NB4 (cell line): ENCODE measurements at regions not wholly inside any gene's neighbourhood (a gene's known extent, or its start where the extent isn't known, plus 50 kb on each side); places are given as distances from the start of the nearest gene placed in this dataset.

Source experiments
- MAX ChIP-seq: IDR thresholded peaks from 2 replicates; pipeline ENCODE4 v1.6.1; 2011; ENCODE audit warnings: low read depth, low read length
- MYC ChIP-seq: IDR thresholded peaks from 2 replicates; pipeline ENCODE4 v1.6.1; 2011; ENCODE audit warnings: low read depth, low read length
- POLR2A ChIP-seq: IDR thresholded peaks from 2 replicates; pipeline ENCODE4 v1.6.1; 2011; ENCODE audit warnings: mild to moderate bottlenecking; ENCODE audit not compliant: insufficient read length; ENCODE audit errors: extremely low read depth
- TF ChIP-seq, protein P1 (sequence below): IDR thresholded peaks from one replicate; pipeline ENCODE4 v1.5.1; 2012; ENCODE audit warnings: low read depth, low read length

- TF ChIP-seq, protein P1, sequence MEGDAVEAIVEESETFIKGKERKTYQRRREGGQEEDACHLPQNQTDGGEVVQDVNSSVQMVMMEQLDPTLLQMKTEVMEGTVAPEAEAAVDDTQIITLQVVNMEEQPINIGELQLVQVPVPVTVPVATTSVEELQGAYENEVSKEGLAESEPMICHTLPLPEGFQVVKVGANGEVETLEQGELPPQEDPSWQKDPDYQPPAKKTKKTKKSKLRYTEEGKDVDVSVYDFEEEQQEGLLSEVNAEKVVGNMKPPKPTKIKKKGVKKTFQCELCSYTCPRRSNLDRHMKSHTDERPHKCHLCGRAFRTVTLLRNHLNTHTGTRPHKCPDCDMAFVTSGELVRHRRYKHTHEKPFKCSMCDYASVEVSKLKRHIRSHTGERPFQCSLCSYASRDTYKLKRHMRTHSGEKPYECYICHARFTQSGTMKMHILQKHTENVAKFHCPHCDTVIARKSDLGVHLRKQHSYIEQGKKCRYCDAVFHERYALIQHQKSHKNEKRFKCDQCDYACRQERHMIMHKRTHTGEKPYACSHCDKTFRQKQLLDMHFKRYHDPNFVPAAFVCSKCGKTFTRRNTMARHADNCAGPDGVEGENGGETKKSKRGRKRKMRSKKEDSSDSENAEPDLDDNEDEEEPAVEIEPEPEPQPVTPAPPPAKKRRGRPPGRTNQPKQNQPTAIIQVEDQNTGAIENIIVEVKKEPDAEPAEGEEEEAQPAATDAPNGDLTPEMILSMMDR, result no peak
- TF ChIP-seq MYC (no peak), POLR2A (no peak), MAX (no peak)
Observed at GRCh38 chr1:182145441-182145840, 83.9 kb upstream of the ZNF648 start.
